Chondrocyte (in vitro differentiated cells): ENCODE measurements at regions not wholly inside any gene's neighbourhood (a gene's known extent, or its start where the extent isn't known, plus 50 kb on each side); places are given as distances from the start of the nearest gene placed in this dataset.

Source experiments
- DNase-seq: peaks from one replicate; pipeline ENCODE4 v3.0.0; 2021; ENCODE audit warnings: mixed read lengths, low spot score
- H3K27ac Mint-ChIP-seq: one replicate; pipeline ENCODE4 v1.8.0; 2021; ENCODE audit warnings: mild to moderate bottlenecking, moderate library complexity, mixed read lengths; ENCODE audit not compliant: unreplicated experiment
- H3K27me3 Mint-ChIP-seq: 2 replicates; pipeline ENCODE4 v1.8.0; 2021; ENCODE audit warnings: low read depth, mixed read lengths
- H3K36me3 Mint-ChIP-seq: 2 replicates; pipeline ENCODE4 v1.8.0; 2021; ENCODE audit warnings: low read depth, mixed read lengths
- H3K4me1 Mint-ChIP-seq: 2 replicates; pipeline ENCODE4 v1.8.0; 2021; ENCODE audit warnings: low read depth, mild to moderate bottlenecking, mixed read lengths
- H3K4me3 Mint-ChIP-seq: one replicate; pipeline ENCODE4 v1.8.0; 2021; ENCODE audit warnings: mild to moderate bottlenecking, moderate library complexity, mixed read lengths; ENCODE audit not compliant: unreplicated experiment
- H3K9me3 Mint-ChIP-seq: 2 replicates; pipeline ENCODE4 v1.8.0; 2021; ENCODE audit warnings: low read depth, mixed read lengths
- CTCF ChIP-seq: fragments of 200-600 bp; sonication (generic); IDR thresholded peaks from 2 replicates; pipeline ENCODE4 v1.5.0; 2021; ENCODE audit warnings: antibody characterized with exemption, mild to moderate bottlenecking, moderate library complexity

GRCh38 chr7:86930554-86931307, 128.7 kb downstream of the ELAPOR2 start:
- Mint-ChIP-seq H3K27ac (no peak overlapping the region), H3K36me3 (peaks cover 9% of the 10 kb centered on the region), H3K4me3 (no peak overlapping the region), H3K4me1 (peaks cover 9% of the 10 kb centered on the region), H3K27me3 (no peaks in the 10 kb centered on the region), H3K9me3 (no peaks in the 10 kb centered on the region)
- DNase-seq: no peak
- no peak for TF ChIP-seq CTCF

- no peak overlapping the region for H3K4me3 Mint-ChIP-seq
- TF ChIP-seq CTCF: no peak
- no peak for DNase-seq
- no peaks in the 10 kb centered on the region for H3K27me3 Mint-ChIP-seq
- H3K4me1 Mint-ChIP-seq: peaks cover 9% of the 10 kb centered on the region
- H3K27ac Mint-ChIP-seq: no peak overlapping the region
- no peaks in the 10 kb centered on the region for H3K9me3 Mint-ChIP-seq
- peaks cover 9% of the 10 kb centered on the region for H3K36me3 Mint-ChIP-seq
These were observed 130.0 kb downstream of the ELAPOR2 start for GRCh38 chr7:86929293-86930109.

GRCh38 chr7:86928308-86928707, 131.1 kb downstream of the ELAPOR2 start:
- H3K27ac Mint-ChIP-seq: no peak overlapping the region
- no peaks in the 10 kb centered on the region for H3K9me3 Mint-ChIP-seq
- TF ChIP-seq CTCF: no peak
- no peaks in the 10 kb centered on the region for H3K27me3 Mint-ChIP-seq
- no peak overlapping the region for H3K4me3 Mint-ChIP-seq
- H3K4me1 Mint-ChIP-seq: peaks cover 9% of the 10 kb centered on the region
- peaks cover 9% of the 10 kb centered on the region for H3K36me3 Mint-ChIP-seq
- DNase-seq: no peak

- DNase-seq: no peak
- H3K4me1 Mint-ChIP-seq: peaks cover under 1% of the 10 kb centered on the region
- no peaks in the 10 kb centered on the region for H3K9me3 Mint-ChIP-seq
- H3K4me3 Mint-ChIP-seq: no peak overlapping the region
- H3K36me3 Mint-ChIP-seq: peaks cover 9% of the 10 kb centered on the region
- TF ChIP-seq CTCF: peak; percentile 87
- H3K27ac Mint-ChIP-seq: no peak overlapping the region
- H3K27me3 Mint-ChIP-seq: no peaks in the 10 kb centered on the region
These were observed 132.7 kb downstream of the ELAPOR2 start for GRCh38 chr7:86926732-86927131.

- no peak for DNase-seq
- peaks cover 5% of the 10 kb centered on the region for H3K36me3 Mint-ChIP-seq
- no peaks in the 10 kb centered on the region for H3K4me1 Mint-ChIP-seq
- no peak for TF ChIP-seq CTCF
- no peak overlapping the region for H3K27ac Mint-ChIP-seq
- H3K27me3 Mint-ChIP-seq: no peaks in the 10 kb centered on the region
- H3K4me3 Mint-ChIP-seq: no peak overlapping the region
- no peaks in the 10 kb centered on the region for H3K9me3 Mint-ChIP-seq
These were observed 134.2 kb downstream of the ELAPOR2 start for GRCh38 chr7:86925221-86925620.
